ENCODE measurements at regions not wholly inside any gene's neighbourhood (a gene's known extent, or its start where the extent isn't known, plus 50 kb on each side); places are given as distances from the start of the nearest gene placed in this dataset.

DNA sequence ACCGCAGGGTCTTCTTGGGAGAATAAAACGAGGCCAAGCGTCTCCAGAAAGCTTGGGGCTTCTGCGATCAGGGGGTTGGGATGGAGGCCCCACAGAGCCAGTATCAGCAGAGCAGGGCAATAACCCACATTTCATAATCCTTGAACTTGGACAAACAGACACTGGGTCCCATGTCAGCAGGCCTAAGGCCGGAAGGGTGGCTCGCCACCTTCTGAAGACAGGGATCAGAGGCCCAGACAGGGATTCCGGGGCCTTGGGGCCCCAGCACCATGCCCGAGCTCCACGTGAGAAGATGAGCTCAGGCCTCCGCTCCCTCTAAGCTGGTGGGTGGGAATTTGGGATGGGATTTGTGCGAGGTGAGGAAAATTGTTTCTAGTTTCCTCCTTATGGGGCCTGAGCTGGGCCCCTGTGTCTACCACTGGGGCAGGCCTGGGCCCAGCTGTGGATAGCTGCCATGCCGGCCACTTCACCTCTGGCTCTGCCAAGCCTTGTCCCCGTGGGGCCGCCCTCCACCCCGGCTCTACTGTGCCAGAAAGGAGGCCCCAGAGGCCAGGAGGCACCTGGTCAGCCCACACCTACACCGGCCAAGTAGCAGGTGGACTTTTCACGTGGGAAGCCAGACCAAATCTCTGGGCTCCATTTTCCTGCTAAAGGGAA lies 67.2 kb upstream of the DLK1 start:
- no peak for DNase-seq (ENCODE audit: low read depth)

DNA sequence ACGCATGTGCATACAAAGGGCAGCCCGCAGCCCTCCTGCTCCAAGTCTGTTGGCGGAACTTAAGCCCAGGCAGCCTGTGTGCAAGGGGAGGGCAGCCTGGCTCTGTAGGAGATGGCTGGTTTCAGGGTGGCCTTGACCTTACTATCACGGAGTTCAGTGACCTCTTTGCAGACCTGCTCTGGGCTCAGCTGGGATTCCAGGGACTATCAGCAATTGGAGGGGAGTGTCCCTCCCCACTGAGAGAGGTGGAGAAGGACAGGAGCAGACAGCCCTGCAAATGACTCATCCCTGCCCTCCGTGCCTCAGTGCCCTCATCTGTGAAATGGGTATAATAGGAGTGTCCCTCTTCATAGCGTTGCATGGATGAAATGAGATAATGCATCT lies 66.2 kb upstream of the DLK1 start:
- DNase-seq (ENCODE audit: low read depth): no peak

DNA sequence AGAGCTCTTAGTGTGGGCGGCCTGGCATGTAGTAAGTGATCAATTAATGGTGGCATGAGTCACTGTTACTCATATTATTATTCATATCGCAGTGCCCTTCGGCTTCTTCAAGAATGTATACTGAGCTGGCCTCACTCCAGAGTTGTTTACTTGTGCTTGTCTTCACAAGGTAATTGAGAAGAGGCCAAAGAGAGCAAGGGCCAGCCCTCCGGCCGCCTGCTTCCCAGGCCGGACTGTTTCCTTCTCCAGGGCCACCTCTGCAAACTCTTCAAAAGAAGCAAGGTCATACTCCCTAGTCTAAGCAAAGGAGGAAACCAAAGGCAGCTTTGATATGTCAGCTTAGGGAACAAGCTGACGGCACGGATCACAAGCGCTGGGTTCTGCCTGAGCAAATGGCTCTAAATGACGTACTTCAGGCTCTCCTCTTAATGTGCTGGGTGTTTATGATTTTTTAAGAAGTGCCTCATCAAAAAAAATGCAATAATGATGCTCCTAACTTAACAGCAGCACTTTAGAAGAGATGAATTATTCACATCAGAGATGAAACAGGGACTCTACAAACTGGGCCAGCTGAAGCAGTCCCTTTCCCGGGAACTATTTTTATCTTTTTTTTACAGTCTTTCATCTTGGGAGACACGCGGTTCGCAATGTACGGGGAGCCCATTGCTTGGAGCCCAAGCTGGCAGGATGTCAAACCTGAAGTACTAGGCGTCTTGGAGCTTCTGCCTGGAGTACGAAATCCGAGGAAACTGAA lies 65.6 kb upstream of the DLK1 start:
- DNase-seq (ENCODE audit: low read depth): no peak

DNA sequence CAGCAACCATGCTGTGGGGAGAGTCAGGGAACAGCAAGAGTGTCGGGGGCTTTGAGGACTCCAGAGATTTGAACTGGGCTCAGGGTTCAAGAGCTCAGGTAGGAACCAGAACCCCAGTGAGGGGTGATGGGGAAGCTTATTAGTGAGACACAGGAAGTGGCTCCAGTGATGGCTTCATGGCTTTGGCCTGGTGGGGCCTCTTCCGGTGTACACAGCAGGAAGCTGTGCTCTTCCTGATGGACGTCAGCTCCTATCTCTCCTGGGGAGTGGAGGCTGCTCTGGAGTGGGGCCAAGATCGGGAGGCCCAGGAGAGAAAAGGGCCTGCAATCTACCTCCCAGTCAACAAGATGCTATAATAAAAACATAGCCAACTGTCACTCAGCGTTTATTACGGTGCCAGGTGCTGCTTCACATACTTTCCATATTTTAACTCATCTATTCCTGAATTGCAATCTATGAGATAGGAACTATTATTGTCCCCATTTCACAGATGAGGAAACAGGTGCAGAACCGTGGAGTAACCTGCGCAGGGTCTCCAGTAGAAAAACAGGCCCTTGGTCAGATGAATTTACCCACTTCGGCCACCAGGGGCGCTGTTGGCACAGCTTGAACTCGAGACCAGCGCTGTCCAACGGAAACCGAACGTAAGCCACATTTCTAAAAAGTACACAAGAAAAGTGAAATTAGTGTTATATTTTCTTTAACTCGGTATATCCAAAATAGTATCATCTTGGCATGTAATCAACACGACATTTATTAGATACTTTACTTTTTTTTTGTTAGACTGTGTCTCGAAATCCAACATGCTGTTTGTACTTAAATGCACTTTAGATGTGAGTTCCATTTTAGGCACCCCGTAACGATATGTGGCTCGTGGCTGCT lies 63.6 kb upstream of the DLK1 start:
- peak; percentile 50 for DNase-seq (ENCODE audit: low read depth)

DNA sequence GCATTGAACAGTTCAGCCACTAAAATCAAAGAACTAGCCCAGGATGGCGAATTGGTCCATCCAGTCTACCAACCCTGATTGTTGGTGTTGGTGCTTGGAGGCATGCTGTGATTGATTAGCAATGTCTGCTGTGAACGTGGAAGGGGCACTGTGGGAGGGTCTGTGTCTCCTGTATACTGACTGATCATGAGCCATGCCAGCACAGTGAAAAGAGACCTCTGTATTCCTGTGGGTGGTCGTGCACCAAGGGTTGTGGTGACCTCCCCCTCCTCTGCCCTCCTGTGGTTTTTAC lies 63.0 kb upstream of the DLK1 start:
- DNase-seq (ENCODE audit: low read depth): no peak

DNA sequence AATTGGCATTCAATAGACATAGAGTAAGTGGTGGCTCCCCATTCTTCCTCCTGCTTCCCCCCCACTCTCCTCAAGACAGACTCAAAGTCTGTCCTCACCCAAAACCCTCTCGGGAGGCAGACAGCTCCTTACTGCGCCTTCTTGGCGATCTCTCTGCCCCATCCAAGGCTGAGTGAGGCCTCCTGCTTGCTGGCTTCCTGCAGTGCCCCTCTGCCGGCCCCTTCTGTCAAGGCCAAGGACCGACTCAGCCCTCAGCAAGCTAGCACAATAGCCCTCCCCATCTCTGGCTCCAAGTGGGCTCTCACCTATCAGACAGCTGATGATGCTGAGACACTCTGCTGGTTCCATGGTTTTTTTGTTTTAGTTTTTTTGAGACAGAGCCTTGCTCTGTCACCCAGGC lies 62.5 kb upstream of the DLK1 start:
- no peak for DNase-seq (ENCODE audit: low read depth)

DNA sequence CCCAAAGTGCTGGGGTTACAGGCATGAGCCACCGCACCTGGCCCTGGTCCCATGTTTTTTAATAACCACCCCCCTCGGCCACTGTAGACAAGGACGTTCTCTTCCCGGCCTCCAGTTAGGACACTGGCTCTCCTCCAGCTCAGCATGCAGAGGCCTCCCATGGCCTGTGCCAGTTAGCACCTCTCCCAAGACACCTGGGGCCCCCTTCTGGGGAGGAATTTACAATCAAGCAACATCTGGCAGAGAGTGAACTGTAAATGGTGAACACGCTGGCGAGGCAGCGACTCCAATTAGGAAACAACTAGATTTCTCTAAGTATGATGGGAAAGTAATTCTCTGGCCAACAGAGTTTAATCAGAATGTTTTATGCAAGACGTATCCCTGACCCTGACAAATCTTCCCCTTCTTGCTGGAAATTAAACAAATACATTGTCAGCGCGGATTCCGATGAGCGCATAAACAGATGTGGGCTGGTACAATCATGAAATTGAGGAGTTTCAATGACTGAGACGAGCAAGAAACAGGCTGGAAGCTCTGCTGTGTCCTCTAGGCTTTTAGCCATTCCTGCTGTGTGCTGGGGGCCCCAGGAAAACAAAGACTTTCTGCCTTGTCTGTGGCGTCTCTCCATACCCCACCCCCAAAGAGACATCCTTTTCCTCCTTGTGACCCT lies 61.7 kb upstream of the DLK1 start:
- DNase-seq (ENCODE audit: low read depth): peak; percentile 55

DNA sequence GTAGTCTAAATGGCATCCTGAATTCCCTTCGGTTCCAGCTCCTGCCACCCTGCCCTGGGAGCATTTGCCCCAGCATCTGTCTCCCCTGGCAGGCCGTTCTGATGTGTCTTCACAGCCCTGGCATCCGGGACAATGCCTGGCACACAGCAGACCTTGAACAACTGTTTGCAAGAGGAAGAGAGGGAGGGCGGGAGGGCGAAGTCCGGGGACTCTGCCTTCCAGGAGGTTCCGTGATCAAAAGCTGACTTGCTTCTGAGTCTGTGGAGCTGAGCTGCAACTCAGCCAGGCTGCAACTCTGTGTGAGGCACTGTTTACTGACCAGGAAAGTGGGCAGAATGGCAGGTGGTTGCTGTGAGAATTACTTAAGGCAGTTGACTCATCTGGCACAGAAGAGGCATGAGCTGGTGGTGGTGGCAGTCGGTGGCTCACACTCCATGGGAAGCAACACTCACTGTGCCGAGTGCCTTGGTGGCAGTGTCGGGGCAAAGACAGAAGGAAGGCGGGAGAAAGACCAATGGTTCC lies 61.1 kb upstream of the DLK1 start:
- no peak for DNase-seq (ENCODE audit: low read depth)

DNA sequence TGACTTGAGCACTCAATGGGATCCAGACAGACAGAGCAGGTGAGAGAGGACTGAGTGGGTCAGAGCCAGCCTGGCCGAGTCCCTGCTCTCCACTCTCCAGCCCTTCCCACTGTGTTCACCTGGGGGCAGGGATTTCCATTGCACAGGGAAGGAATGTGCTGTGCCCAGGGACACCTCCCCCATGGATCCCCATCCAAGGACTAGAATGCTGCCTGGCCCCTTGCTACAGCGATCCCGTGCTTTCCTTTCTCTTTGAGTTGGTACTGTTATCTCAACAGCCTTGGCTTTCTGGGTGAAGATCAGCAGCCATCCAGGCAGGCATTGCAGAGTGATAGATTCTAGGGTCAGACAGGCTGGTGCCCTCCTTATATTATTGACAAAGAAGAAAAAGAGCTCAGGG lies 60.3 kb upstream of the DLK1 start:
- no peak for DNase-seq (ENCODE audit: low read depth)

DNA sequence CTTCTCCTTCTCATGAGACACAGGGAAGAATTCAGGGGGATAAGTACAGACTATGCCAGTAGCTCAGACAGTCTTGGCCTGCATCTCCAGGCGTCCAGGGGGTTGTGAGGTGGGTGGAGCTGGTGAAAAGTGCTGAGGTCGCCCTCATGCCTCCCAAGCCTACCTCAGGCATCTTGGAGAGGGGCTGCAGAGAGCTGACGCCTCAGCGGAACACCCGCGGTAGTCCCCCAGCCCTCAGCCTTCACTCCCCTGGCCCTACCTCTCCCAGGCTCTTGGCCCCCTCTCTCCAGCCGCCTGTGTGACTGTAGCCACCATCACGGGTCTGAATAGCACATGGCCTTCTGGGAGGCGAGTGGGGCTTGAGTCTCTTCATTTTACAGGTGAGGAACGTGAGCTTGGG lies 59.8 kb upstream of the DLK1 start:
- no peak for DNase-seq (ENCODE audit: low read depth)

DNA sequence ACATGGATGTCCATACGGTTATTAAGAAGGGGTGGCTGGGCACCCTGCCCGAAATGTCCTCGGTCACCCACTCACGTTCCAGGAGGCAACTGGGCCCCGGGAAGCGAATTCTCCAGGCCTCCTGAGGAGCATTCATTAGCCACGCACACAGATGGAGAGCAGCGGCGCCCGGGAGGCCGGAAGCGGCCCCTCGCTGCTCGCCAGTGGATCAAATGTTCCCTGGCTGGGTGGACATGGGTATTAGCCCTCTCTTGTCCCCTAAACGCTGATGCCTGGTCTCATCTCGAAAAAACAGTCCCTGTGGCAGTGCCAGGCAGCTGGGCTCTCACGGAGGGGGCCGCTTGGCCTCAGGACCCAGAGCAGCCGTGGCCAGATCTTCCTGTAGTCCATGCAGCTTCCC lies 59.0 kb upstream of the DLK1 start:
- DNase-seq (ENCODE audit: low read depth): no peak

DNA sequence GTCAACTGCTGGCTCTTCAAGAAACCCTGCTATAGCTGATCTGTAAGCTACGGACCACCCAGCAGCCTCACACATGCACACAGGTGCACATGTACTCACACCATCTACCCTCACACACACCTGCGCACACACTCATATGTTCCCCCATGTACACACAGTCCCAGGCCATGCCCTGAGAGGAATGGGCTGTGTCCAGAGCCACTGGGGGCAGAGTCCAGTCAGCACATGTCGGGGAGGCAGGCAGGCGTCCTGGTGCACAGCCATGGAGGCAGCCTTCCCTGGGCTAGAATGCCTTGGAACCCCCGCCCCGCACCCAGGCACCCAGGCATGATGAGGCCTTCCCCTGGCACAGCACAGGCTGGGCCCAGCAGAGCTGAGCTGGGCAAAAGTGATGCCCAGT lies 58.3 kb upstream of the DLK1 start:
- no peak for DNase-seq (ENCODE audit: low read depth)

DNA sequence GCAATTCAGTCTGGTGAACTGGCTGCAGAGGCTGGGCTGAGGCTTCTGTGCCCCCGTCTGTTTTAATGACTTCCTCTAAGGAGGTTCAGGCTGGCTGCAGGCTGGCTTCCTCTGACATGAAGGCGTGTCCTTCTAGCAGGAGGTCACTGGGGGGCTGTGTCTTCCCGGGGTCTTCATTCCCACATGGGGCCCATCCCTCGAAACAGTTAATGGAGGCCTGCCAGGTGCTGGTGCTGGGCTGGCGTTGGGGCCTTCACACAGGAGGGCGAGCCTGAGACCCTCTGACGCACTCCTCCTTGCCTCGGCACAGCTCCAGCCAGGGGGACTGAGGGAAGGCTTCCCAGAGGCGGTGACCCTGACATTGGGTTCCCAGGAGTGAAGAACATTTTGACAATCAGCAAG lies 57.7 kb upstream of the DLK1 start:
- DNase-seq (ENCODE audit: low read depth): no peak

DNA sequence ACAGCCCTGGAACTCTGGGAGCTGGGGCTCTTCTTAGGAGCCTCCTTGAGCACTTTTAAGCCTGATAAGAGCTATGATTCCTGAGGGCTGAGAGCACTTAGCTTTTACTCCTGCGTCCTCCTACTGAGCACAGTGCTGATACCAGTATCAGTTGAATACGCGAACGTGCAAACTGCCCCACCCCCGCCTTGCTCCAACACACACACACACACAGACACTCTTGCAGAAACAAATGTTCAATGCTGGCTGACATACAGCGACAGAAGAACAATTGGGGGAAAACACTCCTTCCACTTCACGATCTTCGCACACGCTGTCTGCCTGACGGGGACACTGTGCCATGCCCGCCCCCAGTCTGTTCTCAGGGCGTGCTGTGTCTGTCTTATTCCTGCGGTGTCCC lies 57.2 kb upstream of the DLK1 start:
- DNase-seq (ENCODE audit: low read depth): no peak

DNA sequence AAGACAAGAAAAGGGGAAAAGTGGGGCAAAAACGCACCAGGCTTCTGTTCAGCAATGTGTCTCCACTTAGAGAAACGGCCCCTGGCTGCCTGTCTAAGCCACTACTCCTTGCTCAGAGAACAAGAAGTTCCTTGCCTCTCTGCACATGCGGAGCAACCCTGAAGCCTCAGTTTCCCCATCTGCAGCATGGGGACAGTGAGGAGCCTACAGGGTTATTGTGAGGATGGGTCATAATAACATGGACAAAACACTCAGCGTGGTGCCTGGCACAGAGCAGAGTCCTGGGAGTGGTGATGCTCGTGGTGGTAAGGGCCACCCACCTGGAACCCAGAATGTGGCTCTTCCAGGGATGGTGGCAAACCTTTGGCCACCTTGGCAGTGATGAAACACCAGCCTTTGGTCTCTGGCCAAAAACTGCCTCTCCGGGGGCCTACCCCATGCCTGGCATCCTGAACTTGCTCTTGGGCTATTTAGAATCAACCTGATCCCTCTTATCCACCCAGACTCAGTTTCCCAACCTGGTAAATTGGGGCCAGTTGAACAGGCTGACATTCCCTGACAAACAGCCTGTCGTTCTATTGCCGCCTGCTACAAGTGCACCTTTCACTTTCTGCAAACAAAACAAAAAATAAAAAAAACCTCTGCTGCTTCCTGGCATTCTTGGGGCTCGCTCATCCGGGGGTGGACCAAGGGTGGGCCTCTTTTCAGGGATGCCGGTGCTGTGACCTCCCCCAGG lies 56.5 kb upstream of the DLK1 start:
- no peak for DNase-seq (ENCODE audit: low read depth)

DNA sequence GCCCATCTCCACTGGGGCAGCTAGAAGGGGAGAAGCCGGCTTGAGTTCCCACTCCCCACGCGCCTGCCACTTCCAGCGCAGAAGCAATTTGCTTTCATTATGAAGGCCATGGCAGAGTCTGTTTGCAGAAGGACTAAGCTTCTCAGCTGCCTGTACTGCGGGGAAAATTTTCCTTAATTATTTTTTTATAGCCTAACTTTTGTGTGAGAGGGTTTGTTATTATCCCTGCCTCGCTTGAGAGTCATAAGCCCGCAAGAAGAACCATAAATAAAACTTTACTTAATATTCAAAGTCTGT lies 56.0 kb upstream of the DLK1 start:
- no peak for DNase-seq (ENCODE audit: low read depth)

DNA sequence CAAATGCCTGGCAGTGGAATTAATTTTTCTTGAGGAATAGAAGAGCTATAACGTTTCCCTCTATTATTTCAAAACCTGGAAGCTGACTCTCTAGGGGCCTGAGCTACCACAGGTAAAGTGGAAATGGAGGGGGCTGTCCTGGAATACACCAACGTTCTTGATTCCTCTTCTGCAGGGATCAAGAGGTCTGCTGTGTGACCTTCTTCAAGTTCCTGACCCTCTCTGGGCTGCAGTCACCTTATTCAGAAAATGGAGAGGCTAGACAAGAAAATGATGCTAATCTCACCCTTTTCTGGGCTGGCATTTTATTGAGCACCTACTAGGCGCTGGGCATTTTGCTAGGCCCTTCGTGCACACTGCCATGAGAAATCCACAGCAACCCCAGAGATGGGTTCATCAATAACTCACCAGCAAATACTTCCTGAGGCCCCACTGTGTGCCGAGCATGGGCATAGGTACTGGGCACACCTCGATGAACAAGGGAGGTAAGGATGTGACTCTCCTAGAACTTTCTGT lies 55.2 kb upstream of the DLK1 start:
- DNase-seq (ENCODE audit: low read depth): no peak

DNA sequence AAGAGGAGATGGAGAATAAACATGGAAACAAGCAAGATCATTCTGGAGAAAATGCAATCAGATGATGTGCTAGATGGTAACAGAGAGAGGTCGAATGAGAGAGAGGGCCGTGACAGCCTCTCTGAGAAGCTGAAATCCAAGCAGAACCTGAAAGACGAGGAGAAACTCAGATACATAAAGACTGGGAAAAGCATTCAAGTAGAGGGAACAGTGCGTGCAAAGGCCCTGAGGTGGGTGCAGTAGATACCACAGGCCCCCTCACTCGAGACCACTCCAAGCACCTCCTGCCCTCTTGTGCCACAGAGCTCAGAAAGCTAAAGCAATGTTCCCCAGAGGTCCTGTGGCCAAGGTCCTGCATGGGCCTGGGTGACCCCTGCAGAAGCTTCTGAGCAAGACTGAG lies 54.8 kb upstream of the DLK1 start:
- DNase-seq (ENCODE audit: low read depth): no peak

DNA sequence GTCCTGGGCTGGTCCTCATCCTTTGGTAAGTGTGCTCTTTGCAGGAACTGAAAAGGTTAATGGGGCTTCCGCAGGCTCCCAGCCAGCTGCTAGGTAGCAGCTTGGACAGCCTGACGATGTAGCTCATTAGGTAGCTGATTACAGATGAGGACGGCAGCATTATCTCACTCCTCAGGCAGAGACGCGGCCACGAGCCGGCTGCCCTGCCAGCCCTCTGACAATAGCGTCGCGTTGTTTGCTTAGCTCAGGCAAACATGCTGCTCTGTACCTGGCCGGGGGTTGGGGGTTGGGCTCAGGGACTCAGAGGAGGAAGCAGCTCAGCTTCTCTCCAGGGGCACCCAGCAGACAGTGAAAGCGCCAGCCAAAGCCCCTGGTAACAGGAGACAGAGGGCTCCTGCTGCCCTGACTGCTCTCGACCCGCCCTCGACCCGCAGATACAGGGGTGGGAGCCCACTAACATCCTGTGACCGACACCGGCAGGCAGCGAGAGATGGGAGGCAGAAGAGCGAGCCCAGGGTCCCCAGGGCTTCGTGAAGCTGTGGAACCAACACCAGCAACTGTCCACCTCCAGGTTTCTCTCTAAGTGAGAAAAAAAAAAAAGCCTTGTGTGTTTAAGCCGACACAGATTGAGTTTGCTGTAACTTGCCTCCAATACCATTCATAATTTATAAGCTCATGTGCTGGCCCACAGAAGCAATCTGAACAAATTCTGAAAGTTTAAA lies 53.4 kb upstream of the DLK1 start:
- DNase-seq (ENCODE audit: low read depth): no peak

DNA sequence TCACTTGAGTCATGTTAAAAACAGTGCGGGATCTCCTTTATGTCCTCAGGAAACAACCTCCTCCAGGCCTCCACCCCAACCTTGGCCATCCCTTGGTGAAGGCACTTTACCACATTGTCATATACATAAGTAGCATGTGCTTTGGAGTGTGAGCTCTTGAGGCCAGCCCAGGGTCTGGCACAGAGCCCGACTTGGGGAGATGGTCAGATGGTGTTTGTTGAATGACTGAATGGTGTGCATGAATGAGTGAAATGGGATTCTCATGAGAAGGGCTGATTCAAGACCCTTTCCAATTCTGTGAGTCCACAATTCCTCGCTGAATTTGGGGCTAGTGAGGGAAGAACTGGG lies 52.9 kb upstream of the DLK1 start:
- DNase-seq (ENCODE audit: low read depth): no peak

DNA sequence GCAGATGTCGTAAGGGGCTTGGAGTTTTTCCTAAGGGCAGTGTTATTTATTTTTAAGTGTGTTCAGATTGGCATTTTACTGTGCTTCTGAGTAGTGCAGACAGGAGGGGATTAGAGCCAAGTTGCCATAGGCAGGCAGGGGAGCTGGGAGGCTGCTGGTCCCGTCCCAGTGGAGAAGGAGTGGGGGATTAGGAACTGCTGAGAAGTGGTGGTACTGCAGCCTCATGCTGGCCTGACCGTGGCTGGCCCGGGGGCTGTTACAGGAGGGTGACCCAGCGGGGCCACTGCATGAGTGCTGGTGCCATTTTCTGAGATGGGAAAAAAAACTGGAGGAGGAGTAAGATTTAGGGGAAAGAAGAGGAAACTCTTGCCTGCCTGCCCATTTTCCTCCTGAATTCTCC lies 52.3 kb upstream of the DLK1 start:
- DNase-seq (ENCODE audit: low read depth): no peak
